Stimulated activated CD8-positive, alpha-beta memory T cell treated with anti-CD3 and anti-CD28 coated beads, Interleukin-15, amount 100 ng/mL, for 1 hour (primary cell): ENCODE measurements at regions not wholly inside any gene's neighbourhood (a gene's known extent, or its start where the extent isn't known, plus 50 kb on each side); places are given as distances from the start of the nearest gene placed in this dataset.

Source experiments
- DNase-seq: peaks from one replicate; pipeline ENCODE4 v3.0.0-alpha.2; 2020; ENCODE audit warnings: low read depth

GRCh38 chr10:78716043-78716660 is 352.6 kb upstream of the ZMIZ1 start:
- no peak for DNase-seq

GRCh38 chr10:78717200-78717599 is 351.6 kb upstream of the ZMIZ1 start:
- no peak for DNase-seq

GRCh38 chr10:78718032-78718572 is 350.7 kb upstream of the ZMIZ1 start:
- no peak for DNase-seq

GRCh38 chr10:78719276-78719675 is 349.5 kb upstream of the ZMIZ1 start:
- no peak for DNase-seq

DNA sequence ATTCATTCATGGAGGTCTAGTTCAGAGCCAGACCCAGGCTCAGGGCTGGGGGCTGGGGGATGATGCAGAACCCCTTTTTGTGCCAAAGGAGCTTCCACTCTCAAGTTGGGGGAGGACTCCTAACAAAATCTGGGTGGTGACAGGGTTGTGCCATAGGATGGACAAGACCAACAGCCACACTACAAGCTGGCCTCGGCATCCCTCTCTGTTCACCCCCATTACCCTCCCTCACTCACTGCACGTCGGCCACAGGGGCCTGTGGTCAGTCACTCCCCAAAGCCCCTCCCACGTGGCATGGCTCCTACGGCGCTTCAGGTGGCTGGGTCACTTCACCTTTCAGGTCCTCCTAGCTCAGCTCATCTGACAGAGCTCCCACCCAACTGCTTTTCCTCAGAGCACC is 348.7 kb upstream of the ZMIZ1 start:
- DNase-seq = no peak

DNA sequence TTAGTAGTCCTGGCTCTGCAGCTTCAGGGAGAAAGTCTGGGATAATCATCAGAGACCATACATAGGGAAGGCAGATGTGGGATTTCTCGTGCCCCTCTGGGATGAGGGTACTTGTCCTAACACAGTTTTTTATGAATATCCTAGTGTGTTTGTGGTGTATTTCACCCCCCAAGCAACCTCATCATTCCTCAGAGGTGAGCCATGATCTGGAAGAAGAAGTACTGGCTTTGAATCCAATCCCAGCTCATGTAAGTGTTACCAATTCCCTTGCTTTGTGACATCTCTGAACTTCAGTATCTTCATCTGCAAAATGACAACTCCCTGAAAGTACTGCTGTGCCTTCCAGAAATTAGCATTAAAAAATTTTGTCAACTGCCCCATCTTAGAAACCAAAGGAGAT is 347.5 kb upstream of the ZMIZ1 start:
- DNase-seq = no peak

GRCh38 chr10:78724846-78725245 is 343.9 kb upstream of the ZMIZ1 start:
- DNase-seq = no peak

- no peak for DNase-seq
Observed at GRCh38 chr10:78726171-78726570, 342.6 kb upstream of the ZMIZ1 start.

- no peak for DNase-seq
Observed at GRCh38 chr10:78727251-78727650, 341.5 kb upstream of the ZMIZ1 start.

- DNase-seq = no peak
Observed at GRCh38 chr10:78727728-78728127, 341.0 kb upstream of the ZMIZ1 start.

GRCh38 chr10:78728176-78728575 is 340.6 kb upstream of the ZMIZ1 start:
- no peak for DNase-seq

DNA sequence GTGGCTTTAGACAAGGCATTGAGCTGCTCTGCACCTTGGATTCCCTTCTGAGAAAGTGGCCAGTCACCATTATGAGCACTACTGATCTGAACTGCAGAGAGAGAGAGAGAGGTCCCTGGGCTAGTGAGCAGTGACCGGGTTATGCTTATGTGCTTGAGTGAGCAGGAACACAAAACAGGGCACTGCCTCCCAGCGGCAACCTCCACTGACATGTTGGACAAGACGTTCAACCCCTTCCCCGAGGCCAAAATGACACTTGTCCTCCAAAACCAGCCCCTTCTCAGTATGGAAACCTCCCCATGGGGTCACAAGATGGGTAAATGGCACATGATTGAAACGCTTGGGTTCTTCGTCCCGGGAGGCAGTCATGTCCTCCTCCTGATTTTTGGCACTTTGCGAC is 339.4 kb upstream of the ZMIZ1 start:
- DNase-seq = no peak

GRCh38 chr10:78729800-78730199 is 339.0 kb upstream of the ZMIZ1 start:
- no peak for DNase-seq

- DNase-seq = no peak
Observed at GRCh38 chr10:78730754-78731153, 338.0 kb upstream of the ZMIZ1 start.

DNA sequence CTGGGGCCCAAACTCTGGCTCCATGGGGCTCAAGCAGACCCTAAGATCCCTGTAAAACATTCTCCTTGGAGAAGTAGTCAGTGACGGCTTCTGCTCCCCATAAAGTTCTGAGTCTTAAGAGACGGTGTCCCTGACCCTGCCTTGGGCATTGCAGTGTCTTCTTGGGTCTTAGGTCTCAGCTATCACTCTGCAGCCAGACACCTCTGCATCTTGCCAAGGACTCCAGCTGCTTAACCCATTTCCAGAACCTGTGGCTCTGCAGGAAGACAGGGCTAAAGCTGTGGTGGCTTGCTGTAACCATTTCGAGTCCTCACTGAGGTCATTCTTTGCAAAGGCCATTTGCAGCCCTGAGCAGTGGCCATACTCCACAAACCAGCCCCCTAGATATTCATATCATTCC is 337.1 kb upstream of the ZMIZ1 start:
- DNase-seq = no peak

DNA sequence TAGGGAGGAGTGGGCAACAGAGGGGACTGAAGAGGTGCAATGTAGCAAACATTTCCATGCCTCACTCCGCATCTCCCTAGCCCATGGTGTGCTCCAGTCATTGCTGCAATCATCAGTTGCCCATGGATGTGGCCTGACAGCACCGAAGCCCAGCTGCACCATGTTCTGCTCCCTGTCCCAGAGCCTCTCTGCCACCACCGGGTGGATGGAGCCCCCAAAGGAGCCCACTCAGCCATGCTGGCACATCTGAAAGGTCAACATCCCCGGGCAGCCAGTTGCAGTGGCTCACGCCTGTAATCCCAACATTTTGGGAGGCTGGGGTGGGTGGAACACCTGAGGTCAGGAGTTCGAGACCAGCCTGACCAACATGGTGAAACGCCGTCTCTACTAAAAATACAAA is 336.4 kb upstream of the ZMIZ1 start:
- DNase-seq = no peak

GRCh38 chr10:78736926-78737630 is 331.7 kb upstream of the ZMIZ1 start:
- no peak for DNase-seq

GRCh38 chr10:78737883-78738856 is 330.6 kb upstream of the ZMIZ1 start:
- DNase-seq = no peak

DNA sequence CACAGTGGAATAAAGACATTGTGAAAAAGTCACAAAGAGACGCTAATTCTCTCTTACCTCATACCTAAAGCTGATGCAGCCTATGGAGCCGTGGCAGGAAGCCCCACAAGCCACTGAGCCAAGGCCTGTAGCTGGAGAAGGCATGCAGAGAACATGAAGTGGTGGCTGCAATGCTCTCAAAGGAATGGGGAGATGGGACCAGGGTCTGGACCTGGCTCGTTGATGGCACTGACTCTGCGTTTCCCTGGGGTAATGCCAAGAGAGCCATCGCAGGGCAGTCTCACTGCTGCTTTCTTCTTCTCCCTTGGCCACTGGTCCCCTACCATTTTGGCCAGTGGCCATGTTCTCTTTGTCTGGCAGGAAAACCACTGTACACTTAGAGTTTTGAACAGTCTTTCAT is 329.9 kb upstream of the ZMIZ1 start:
- no peak for DNase-seq

DNA sequence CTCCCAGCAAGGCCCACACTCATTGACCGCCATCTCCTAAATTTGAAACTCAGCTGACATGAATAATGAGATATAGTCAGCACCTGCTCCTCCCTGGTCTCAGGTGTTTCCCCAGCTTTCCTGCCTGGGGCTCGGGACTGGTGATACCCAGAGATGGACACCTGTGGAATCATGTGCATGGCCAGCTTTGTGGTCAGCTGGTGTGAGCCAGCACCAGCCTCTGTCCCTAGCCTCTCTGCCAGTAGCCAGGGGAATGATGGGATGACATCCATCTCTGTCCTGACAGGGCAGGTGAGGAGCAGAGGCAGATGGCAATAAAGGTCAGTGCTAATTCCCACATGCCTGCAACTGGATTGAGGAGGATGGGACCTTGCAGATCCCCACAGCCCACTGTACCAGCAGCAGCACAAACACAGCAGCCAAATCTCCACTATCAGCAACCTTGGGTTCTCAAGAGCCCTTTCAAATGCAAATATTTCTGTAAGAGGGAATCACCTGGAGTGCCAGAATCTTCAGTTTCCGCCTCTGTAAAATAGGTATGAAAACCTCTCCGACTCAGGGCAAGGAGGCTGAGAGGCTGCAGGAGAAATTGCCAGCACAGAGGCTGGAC is 329.2 kb upstream of the ZMIZ1 start:
- no peak for DNase-seq

- DNase-seq = no peak
Observed at GRCh38 chr10:78740976-78741915, 327.5 kb upstream of the ZMIZ1 start.
